Medulla oblongata (tissue), 1 donor: ENCODE measurements at regions not wholly inside any gene's neighbourhood (a gene's known extent, or its start where the extent isn't known, plus 50 kb on each side); places are given as distances from the start of the nearest gene placed in this dataset.

Source experiments
- DNase-seq: peaks from one replicate; pipeline ENCODE4 v3.0.0-alpha.2; 2015; ENCODE audit errors: extremely low spot score

- DNase-seq = peak; percentile 41
Measured at GRCh38 chr15:60093273-60094067, 89.4 kb downstream of the FOXB1 start.

GRCh38 chr15:60095711-60096110 lies 91.6 kb downstream of the FOXB1 start:
- DNase-seq = no peak

GRCh38 chr15:60096157-60096556 lies 92.0 kb downstream of the FOXB1 start:
- DNase-seq = no peak

GRCh38 chr15:60101416-60101815 lies 97.3 kb downstream of the FOXB1 start:
- no peak for DNase-seq

- DNase-seq = no peak
Measured at GRCh38 chr15:60102748-60103147, 98.6 kb downstream of the FOXB1 start.

- no peak for DNase-seq
Measured at GRCh38 chr15:60110909-60111308, 106.8 kb downstream of the FOXB1 start.

- DNase-seq = no peak
Measured at GRCh38 chr15:60115579-60116380, 111.7 kb downstream of the FOXB1 start.

GRCh38 chr15:60116456-60117089 lies 112.5 kb downstream of the FOXB1 start:
- no peak for DNase-seq

- DNase-seq = no peak
Measured at GRCh38 chr15:60118146-60118545, 114.0 kb downstream of the FOXB1 start.

- DNase-seq = no peak
Measured at GRCh38 chr15:60118626-60119025, 114.5 kb downstream of the FOXB1 start.

- no peak for DNase-seq
Measured at GRCh38 chr15:60119101-60119500, 115.0 kb downstream of the FOXB1 start.

GRCh38 chr15:60120100-60120499 lies 116.0 kb downstream of the FOXB1 start:
- no peak for DNase-seq

- DNase-seq = no peak
Measured at GRCh38 chr15:60121845-60122244, 117.7 kb downstream of the FOXB1 start.

- DNase-seq = no peak
Measured at GRCh38 chr15:60122691-60123090, 118.6 kb downstream of the FOXB1 start.

GRCh38 chr15:60124460-60125070 lies 120.5 kb downstream of the FOXB1 start:
- DNase-seq = no peak

- DNase-seq = no peak
Measured at GRCh38 chr15:60125334-60125733, 121.2 kb downstream of the FOXB1 start.

GRCh38 chr15:60126200-60126599 lies 122.1 kb downstream of the FOXB1 start:
- no peak for DNase-seq

- DNase-seq = no peak
Measured at GRCh38 chr15:60126661-60127060, 122.5 kb downstream of the FOXB1 start.

- peak; percentile 57 for DNase-seq
Measured at GRCh38 chr15:60128000-60128376, 123.9 kb downstream of the FOXB1 start.

- no peak for DNase-seq
Measured at GRCh38 chr15:60128710-60129109, 124.6 kb downstream of the FOXB1 start.

- DNase-seq = no peak
Measured at GRCh38 chr15:60130398-60130797, 126.3 kb downstream of the FOXB1 start.

GRCh38 chr15:60130821-60131220 lies 126.7 kb downstream of the FOXB1 start:
- DNase-seq = no peak
